SIG-M5 (cell line): ENCODE measurements at regions not wholly inside any gene's neighbourhood (a gene's known extent, or its start where the extent isn't known, plus 50 kb on each side); places are given as distances from the start of the nearest gene placed in this dataset.

Source experiments
- DNase-seq: peaks from one replicate; lab custom pipeline; 2025; lab: John Stamatoyannopoulos, UW

DNA sequence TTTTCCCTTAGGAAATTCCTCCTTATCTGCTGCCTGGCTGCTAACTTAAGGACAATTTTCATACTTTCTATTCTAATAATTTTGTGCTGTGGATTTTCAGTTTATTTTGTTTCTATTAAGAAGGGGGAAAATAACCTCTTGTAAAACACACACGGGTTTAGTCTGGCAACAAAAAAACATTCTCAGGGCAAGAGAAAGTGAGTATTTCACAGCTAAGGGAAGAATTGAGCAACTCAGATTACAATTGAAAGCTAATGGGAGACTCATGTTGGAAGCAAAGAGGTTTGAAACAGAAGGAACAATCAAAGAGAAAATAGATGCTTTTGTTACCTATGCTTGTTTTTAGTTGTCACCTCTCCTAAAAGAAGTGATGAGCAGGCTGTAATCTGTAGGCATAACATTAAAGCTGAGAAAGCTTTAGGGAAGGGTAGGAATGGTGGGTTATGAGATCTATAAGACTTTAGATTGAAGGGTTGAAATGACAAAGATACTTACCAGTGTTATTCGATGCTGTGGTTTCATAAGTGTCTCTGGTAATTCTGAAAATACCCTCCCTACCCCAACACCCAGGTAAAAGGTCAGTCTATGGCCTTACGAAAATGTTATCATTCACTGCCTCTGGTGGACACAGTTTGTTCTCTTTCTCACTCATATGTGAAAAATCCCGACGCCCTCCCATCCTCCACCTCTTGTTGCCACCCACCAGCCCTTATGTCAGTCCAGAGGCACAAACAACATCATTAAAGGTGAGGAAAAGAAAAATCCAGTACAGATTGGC lies 510.9 kb downstream of the TXNL1 start:
- no peak for DNase-seq

GRCh38 chr18:56124186-56124585 lies 514.2 kb downstream of the TXNL1 start:
- DNase-seq = no peak

DNA sequence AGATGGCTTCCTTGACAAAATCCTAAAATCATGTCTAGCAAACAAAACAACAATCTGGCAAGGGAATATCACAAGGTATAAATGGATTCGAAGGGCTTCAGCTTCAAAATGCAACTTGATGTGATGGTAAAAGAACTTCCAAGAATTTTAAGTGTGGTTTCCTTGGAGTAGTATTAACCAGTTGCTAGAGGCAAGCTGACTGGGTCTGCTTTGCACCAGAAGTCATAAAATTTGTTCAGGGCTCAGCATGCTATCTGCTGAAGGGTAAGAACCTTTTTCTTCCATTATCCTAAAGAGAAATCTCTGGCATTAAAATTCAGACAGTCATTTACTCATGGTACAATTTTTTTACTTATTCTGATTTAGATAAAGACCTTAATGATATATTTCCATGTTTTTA lies 516.7 kb downstream of the TXNL1 start:
- DNase-seq = no peak

- no peak for DNase-seq
These were observed 517.6 kb downstream of the TXNL1 start for GRCh38 chr18:56120782-56121181.

GRCh38 chr18:56119681-56120080 lies 518.7 kb downstream of the TXNL1 start:
- DNase-seq = no peak

GRCh38 chr18:56118422-56118821 lies 520.0 kb downstream of the TXNL1 start:
- DNase-seq = no peak

- no peak for DNase-seq
These were observed 523.0 kb downstream of the TXNL1 start for GRCh38 chr18:56115071-56116015.

DNA sequence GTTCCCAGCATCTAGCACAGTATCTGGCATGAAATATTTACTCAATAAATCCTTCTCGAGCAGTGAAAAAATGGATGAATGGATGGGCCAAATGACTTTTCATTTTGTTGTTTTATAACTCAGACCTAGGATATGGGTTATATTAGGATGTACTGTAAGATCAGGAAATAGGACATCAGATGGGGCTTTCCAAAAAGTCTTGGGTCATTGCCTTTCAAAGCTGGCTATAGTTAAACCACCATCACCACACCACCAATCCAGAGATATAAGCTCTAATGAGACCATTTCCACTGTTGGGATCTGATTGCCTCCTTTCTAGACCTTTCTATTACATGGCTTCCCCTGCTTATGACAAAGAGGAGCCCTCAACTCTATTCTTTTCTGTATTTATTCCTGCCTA lies 525.0 kb upstream of the TCF4 start:
- DNase-seq = no peak

DNA sequence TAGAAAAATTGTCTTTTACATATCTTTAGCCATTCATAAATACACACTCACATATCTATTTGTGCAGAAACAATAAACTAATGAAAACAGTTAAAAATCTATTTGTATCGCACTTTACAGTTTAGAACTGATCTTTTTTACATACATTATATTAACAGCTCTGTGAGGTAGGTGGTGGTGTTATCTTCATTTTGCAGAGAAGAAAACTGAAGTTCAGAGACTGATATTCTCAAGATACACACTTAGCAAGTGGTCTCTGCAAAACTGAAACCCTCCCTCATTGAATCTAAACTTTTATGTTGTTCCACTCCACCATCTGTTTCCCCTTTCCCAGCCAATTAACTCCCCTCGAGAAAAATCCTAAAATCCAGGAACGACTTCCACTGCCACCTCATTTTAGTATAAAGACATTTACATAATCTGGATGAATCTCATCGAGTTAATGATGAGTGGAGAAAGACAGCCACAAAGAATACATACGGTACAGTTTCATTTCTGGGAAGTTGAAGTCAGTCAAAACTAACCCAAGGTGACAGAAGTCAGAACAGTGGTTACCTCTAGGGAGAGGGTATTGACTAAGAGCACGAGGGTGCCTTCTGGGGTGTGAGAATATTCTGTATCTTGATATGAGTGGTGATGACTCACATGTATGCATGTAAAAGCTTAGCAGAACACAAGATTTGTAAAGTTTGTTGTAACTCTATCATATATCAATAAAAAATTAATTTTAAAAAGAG lies 524.2 kb upstream of the TCF4 start:
- DNase-seq = no peak

DNA sequence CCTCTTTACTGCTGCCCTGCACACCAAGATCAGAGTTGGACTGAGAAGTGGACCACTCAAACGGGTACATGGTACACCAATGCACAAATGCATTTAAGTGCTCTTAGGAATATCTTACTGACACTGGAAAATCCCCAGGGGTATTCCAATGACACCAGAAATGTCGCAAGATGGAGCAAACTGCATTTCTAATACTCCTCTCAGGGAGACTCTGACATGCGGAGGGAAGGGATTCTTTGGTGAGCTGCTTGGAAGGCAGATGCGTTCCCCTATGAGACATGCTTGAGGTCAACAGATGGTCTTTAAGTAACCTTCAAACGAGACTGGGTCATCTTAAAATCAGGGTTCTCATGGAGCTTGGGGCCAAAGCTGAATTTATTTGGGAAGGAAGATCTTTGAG lies 521.8 kb upstream of the TCF4 start:
- no peak for DNase-seq

- DNase-seq = no peak
These were observed 520.7 kb upstream of the TCF4 start for GRCh38 chr18:56108478-56109367.

- DNase-seq = no peak
These were observed 520.0 kb upstream of the TCF4 start for GRCh38 chr18:56107821-56108477.

DNA sequence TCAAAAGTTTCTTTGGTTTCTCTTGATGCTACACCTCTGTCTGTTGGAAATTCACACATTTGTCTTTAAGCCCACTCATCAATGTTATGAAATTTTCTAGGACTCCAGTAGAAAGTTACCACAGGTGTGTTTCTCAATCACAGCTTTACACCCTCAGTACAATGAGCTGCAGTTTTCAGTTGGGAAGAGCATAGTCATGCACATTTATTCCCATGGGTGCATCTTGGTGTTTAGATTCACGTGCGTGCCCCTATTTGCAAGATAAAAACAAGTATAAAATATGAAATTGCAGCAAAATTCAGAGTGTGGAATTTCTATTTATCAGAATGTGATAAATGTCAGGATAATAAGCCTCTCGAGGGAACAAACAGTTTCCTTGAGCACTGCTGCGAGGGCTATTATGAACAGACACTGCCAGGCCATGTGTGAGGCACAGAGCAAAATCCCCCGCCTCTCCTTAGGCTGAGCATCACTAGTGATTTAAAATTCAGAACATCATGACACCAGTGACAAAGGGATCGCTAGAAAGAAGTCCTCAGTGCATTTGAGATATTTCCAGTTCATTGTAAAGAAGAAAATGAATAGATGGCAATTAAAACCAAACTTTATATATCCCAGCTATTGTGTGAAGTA lies 512.2 kb upstream of the TCF4 start:
- no peak for DNase-seq

GRCh38 chr18:56097621-56098020 lies 509.6 kb upstream of the TCF4 start:
- DNase-seq = no peak

- DNase-seq = no peak
These were observed 508.9 kb upstream of the TCF4 start for GRCh38 chr18:56096861-56097260.

GRCh38 chr18:56089612-56090258 lies 501.7 kb upstream of the TCF4 start:
- DNase-seq = no peak

DNA sequence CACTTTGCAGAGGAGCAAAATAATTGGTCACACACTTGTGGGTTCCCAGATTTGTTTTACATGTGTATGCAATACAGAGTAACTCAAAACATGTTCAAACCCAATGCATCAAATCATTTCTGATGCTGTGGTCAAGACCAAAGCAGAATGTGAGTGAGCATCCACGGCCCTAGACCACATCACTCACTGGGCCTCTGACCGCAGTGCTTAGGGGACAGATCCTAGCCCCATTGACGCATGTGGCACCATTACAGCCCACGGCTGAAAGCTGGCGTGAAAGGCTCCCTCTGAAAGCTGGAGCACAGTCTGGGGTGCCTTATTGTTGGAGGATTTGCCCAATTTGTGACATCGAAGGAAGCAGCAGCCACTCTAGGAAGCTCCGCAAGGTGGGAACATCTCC lies 498.8 kb upstream of the TCF4 start:
- no peak for DNase-seq

DNA sequence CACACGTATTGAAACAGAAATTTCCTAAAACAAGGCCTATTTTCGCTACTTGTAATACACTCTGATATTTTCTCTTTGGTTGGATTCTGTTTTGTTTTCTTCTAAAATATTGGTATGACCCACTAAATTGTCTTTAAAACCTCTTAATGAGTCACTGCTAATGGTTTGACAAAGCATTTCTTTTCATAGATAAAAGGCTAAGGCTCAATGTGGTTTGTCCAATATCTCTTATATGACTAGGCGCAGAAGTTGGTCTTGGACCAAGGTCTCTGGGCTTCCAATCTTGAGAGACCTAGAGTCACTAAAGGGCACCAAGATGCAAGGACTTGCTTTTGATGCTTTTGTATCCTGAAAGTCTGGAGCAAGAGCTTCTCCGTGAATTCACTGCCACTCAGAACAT lies 498.2 kb upstream of the TCF4 start:
- DNase-seq = no peak

- no peak for DNase-seq
These were observed 497.6 kb upstream of the TCF4 start for GRCh38 chr18:56085551-56085950.
